ENCODE measurements at regions not wholly inside any gene's neighbourhood (a gene's known extent, or its start where the extent isn't known, plus 50 kb on each side); places are given as distances from the start of the nearest gene placed in this dataset.
"Not testable (repeated sequence)": the region's sequence is repeated elsewhere in the genome, so short reads cannot be mapped to it uniquely, and the experiment has no call there.

DNA sequence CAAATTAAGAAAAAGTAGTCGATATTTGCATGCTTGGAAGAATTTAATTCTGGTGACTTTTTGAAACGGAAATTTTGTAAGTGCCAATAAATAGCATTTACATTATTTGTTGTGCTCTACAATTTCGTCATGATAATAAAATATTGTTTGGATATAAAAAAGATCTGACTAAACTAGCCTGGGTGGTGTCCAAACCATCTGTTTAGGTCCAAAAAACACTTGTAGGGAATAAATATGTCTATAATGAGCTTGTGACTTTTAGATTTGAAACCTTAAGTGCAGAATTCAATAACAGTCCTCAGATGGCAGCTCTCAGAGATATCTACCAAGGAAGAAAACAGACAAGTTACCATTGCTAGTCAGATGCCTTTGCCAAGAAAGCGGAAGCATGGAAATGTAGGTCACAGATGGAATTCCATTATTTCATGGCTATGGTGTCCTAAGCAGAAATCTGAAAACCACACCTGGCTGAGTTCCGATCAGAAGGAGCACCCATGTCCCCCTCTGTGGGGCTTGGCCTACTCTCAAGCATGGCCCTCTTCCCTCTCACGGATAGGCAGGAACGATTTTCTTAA is 731.1 kb downstream of the RNF144A start:
- TF ChIP-seq, protein P1, sequence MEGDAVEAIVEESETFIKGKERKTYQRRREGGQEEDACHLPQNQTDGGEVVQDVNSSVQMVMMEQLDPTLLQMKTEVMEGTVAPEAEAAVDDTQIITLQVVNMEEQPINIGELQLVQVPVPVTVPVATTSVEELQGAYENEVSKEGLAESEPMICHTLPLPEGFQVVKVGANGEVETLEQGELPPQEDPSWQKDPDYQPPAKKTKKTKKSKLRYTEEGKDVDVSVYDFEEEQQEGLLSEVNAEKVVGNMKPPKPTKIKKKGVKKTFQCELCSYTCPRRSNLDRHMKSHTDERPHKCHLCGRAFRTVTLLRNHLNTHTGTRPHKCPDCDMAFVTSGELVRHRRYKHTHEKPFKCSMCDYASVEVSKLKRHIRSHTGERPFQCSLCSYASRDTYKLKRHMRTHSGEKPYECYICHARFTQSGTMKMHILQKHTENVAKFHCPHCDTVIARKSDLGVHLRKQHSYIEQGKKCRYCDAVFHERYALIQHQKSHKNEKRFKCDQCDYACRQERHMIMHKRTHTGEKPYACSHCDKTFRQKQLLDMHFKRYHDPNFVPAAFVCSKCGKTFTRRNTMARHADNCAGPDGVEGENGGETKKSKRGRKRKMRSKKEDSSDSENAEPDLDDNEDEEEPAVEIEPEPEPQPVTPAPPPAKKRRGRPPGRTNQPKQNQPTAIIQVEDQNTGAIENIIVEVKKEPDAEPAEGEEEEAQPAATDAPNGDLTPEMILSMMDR (IDR thresholded peaks at IDR 0.05; ENCODE audit: insufficient read depth, low read length, poor library complexity, severe bottlenecking), result no peak
- Histone ChIP-seq H3K36me3 (ENCODE audit: control insufficient read depth, insufficient read depth, low read length) (no peaks in the 10 kb centered on the region), H3K27me3 (replicated peaks; ENCODE audit: control insufficient read depth, insufficient read depth, low read length) (no peaks in the 10 kb centered on the region), H3K4me3 (replicated peaks; ENCODE audit: low read depth, low read length) (no peak overlapping the region)
- DNase-seq (ENCODE audit: extremely low read depth, insufficient read length), result no peak

DNA sequence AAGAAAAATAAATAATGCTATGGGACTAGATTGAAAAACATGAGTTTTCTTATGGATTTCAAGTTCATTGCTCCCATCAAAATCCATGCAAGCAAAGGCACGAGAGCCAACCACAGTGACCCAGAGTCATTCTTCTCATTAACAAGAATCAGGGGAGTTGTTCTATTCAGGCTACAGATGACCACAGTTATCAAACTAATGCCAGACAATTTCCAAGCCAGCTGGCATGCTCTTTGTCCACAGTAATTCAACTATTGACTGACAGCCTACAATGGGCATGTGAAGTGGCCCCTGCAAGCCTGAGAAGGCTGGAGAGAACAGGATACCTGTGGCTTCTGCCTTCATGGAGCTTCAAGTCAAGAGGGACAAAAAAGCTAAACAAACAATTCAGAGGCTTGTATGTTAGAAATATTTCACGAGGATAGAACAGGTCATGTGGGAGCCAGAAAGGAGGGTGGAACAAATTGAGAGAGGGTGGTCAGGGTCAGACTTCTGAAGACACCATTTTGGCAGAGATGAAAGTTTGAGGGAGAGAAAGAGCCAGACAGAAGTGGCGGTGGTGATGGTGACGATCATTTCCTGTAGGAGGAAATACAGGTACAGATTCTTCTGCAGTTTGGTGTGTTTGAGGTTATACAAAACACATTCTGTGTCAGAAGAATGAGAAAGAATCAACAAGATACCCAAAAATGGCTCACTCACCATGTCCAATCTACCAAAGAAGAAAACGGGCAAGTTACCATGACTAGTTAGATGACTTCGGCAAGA is 732.4 kb downstream of the RNF144A start:
- no peak overlapping the region for H3K4me3 ChIP-seq (replicated peaks; ENCODE audit: low read depth, low read length)
- H3K27me3 ChIP-seq (replicated peaks; ENCODE audit: control insufficient read depth, insufficient read depth, low read length), result no peaks in the 10 kb centered on the region
- DNase-seq (ENCODE audit: extremely low read depth, insufficient read length), result no peak
- no peaks in the 10 kb centered on the region for H3K36me3 ChIP-seq (ENCODE audit: control insufficient read depth, insufficient read depth, low read length)
- TF ChIP-seq, protein P1 (IDR thresholded peaks at IDR 0.05; ENCODE audit: insufficient read depth, low read length, poor library complexity, severe bottlenecking), result no peak

DNA sequence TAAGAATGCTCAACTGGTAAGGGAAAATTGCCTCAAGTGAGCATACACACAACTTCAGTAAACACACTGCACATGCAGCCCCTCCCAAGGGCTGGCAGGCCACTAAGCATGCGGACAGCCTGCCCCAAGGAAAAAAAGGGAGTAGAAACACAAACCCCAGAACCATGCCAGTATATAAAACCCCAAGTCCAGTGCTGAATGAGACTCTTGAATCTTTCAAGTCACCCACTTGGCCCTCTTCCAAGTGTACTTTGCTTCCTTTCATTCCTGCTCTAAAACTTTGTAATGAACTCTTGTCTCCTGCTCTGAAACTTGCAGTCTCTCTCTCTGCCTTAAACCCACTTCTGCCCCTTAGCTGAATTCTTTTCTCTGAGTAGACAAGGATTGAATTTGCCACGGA is 736.4 kb downstream of the RNF144A start:
- Histone ChIP-seq H3K4me3 (replicated peaks; ENCODE audit: low read depth, low read length) (no peak overlapping the region), H3K27me3 (replicated peaks; ENCODE audit: control insufficient read depth, insufficient read depth, low read length) (no peaks in the 10 kb centered on the region), H3K36me3 (ENCODE audit: control insufficient read depth, insufficient read depth, low read length) (no peaks in the 10 kb centered on the region)
- TF ChIP-seq, protein P1 (IDR thresholded peaks at IDR 0.05; ENCODE audit: insufficient read depth, low read length, poor library complexity, severe bottlenecking), result no peak
- DNase-seq (ENCODE audit: extremely low read depth, insufficient read length), result no peak

DNA sequence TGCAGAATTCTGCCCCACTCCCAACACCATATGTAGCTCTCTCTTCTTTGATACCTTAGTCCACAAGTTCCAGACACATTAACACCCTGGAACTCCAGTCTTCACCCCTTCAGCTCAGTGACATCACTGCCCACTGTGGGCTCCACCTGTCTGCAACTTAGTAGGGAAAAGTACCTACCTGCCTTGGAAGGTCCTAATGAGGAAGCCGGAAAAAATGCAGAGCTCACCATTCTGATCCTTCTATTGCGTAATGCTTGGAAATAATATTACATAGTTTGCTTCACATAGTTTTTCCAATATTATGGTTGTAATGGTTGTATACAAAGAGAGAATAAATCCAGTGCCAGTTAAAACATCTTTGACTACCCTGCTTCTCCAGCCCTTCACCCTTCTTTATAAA is 738.4 kb downstream of the RNF144A start:
- no peaks in the 10 kb centered on the region for H3K36me3 ChIP-seq (ENCODE audit: control insufficient read depth, insufficient read depth, low read length)
- TF ChIP-seq, protein P1 (IDR thresholded peaks at IDR 0.05; ENCODE audit: insufficient read depth, low read length, poor library complexity, severe bottlenecking), result no peak

DNA sequence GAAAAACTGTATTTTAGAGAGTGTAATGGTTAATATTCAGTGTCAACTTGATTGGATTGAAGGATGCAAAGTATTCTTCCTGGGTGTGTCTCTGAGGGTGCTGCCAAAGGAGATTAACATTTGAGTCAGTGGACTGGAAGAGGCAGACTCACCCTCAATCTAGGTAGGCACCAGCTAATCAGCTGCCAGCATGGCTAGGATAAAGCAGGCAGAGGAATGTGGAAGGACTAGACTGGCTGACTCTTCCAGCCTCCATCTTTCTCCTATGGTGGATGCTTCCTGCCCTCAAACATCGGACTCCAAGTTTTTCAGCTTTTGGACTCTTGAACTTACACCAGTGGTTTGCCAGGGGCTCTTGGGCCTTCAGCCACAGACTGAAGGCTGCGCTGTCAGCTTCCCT is 740.3 kb downstream of the RNF144A start:
- not testable (repeated sequence) for DNase-seq (ENCODE audit: extremely low read depth, insufficient read length); H3K27me3 ChIP-seq (replicated peaks; ENCODE audit: control insufficient read depth, insufficient read depth, low read length); H3K36me3 ChIP-seq (ENCODE audit: control insufficient read depth, insufficient read depth, low read length); H3K4me3 ChIP-seq (replicated peaks; ENCODE audit: low read depth, low read length)

More for the DNA sequence above, 738.4 kb downstream of the RNF144A start:
- no peak for DNase-seq (ENCODE audit: extremely low read depth, insufficient read length)
- Histone ChIP-seq H3K4me3 (replicated peaks; ENCODE audit: low read depth, low read length) (no peak overlapping the region), H3K27me3 (replicated peaks; ENCODE audit: control insufficient read depth, insufficient read depth, low read length) (no peaks in the 10 kb centered on the region)

DNA sequence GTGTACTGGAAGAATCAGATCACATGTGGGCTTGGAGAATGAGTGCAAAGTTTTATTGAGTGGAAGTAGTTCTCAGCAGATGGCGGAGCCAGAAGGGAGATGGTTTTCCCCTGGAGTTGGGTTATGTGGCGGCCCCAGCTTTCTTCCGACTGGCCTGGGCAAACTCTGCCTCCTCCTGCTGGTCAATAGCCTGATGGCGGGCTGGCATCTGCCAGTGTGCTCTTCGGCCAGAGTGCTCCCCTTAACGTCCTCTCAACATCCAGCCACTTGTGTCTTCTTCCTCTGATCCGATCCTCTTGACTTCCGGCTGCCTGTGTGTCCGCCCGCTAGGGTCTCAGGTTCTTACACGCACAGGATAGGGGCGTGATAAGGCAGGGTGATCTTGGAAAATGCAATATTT is 741.3 kb downstream of the RNF144A start:
- no peak overlapping the region for H3K4me3 ChIP-seq (replicated peaks; ENCODE audit: low read depth, low read length)
- no peak for DNase-seq (ENCODE audit: extremely low read depth, insufficient read length)
- TF ChIP-seq, protein P1 (IDR thresholded peaks at IDR 0.05; ENCODE audit: insufficient read depth, low read length, poor library complexity, severe bottlenecking), result no peak
- H3K36me3 ChIP-seq (ENCODE audit: control insufficient read depth, insufficient read depth, low read length), result no peaks in the 10 kb centered on the region
- no peaks in the 10 kb centered on the region for H3K27me3 ChIP-seq (replicated peaks; ENCODE audit: control insufficient read depth, insufficient read depth, low read length)
